Mesothelial cell of epicardium (in vitro differentiated cells): ENCODE measurements at regions not wholly inside any gene's neighbourhood (a gene's known extent, or its start where the extent isn't known, plus 50 kb on each side); places are given as distances from the start of the nearest gene placed in this dataset.

ENCODE experiments used
- DNase-seq, 2 experiments: peaks; one replicate each; pipeline ENCODE4 v3.0.0; 2021; ENCODE audit warnings: low spot score in 2 of 2; ENCODE audit not compliant: unreplicated experiment in 2 of 2
- H3K27ac Mint-ChIP-seq: 2 replicates; pipeline ENCODE4 v1.8.0; 2021; ENCODE audit warnings: mixed read lengths
- H3K27me3 Mint-ChIP-seq: 2 replicates; pipeline ENCODE4 v1.8.0; 2021; ENCODE audit warnings: low read depth, mixed read lengths
- H3K36me3 Mint-ChIP-seq: 2 replicates; pipeline ENCODE4 v1.8.0; 2021; ENCODE audit warnings: mixed read lengths
- H3K4me1 Mint-ChIP-seq: 2 replicates; pipeline ENCODE4 v1.8.0; 2021; ENCODE audit warnings: mixed read lengths
- H3K4me3 Mint-ChIP-seq: 2 replicates; pipeline ENCODE4 v1.8.0; 2021; ENCODE audit warnings: mild to moderate bottlenecking, moderate library complexity, mixed read lengths
- H3K9me3 Mint-ChIP-seq: 2 replicates; pipeline ENCODE4 v1.8.0; 2021; ENCODE audit warnings: mixed read lengths
- TF ChIP-seq, protein P1 (sequence below): fragments of 200-600 bp; sonication (generic); IDR thresholded peaks from one replicate; pipeline ENCODE4 v1.5.0; 2021; ENCODE audit warnings: antibody characterized with exemption; ENCODE audit not compliant: unreplicated experiment

DNA sequence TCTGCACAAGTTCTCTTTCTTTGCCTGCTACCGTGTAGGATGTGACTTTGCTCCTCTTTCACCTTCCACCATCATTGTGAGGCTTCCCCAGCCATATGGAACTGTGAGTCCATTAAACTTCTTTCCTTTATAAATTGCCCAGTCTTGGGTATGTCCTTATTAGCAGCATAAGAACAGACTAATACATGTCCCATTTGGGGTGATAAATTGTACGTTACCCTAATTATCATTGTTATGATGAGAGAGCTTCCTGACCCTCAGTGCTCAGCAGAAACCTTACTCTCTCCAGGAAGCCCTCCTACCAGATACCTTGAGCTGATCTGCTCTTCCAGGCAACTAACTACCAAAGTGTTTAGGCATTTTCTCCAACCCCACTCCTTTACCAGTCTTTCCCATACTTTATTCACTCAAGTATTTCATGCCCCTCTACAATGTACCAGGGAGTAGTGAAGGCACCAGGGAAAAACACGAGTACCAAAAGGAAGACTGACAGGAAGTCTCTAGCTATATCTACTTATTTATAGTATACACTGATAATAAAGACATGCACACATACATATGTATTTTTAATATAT lies 196.2 kb downstream of the MYCN start:
- DNase-seq: no peak
- H3K4me1 Mint-ChIP-seq: peaks cover 9% of the 10 kb centered on the region
- TF ChIP-seq, protein P1, sequence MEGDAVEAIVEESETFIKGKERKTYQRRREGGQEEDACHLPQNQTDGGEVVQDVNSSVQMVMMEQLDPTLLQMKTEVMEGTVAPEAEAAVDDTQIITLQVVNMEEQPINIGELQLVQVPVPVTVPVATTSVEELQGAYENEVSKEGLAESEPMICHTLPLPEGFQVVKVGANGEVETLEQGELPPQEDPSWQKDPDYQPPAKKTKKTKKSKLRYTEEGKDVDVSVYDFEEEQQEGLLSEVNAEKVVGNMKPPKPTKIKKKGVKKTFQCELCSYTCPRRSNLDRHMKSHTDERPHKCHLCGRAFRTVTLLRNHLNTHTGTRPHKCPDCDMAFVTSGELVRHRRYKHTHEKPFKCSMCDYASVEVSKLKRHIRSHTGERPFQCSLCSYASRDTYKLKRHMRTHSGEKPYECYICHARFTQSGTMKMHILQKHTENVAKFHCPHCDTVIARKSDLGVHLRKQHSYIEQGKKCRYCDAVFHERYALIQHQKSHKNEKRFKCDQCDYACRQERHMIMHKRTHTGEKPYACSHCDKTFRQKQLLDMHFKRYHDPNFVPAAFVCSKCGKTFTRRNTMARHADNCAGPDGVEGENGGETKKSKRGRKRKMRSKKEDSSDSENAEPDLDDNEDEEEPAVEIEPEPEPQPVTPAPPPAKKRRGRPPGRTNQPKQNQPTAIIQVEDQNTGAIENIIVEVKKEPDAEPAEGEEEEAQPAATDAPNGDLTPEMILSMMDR: no peak
- H3K27me3 Mint-ChIP-seq: no peaks in the 10 kb centered on the region
- H3K4me3 Mint-ChIP-seq: no peak overlapping the region
- peaks cover 7% of the 10 kb centered on the region for H3K9me3 Mint-ChIP-seq
- H3K27ac Mint-ChIP-seq: no peak overlapping the region
- H3K36me3 Mint-ChIP-seq: no peaks in the 10 kb centered on the region

DNA sequence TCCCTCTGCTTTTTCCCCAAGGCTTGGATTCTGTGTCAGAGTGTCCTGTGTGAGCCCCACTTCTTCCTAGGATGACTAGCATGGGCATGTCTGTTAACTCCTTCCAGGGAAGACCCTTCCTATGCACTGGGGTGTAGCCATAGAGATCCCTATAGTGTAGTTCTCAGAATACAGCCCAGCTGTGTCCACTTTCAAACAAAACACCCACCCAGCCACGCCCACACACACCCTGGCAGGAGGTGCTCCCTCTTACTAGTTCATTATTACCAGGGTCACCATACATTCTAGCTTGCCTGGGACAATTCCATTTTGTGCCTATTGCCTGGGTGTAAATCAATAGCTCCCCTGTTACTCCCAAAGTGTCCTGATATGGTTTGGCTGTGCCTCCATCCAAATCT lies 195.6 kb downstream of the MYCN start:
- Mint-ChIP-seq H3K9me3 (peaks cover 7% of the 10 kb centered on the region), H3K4me1 (peaks cover 9% of the 10 kb centered on the region), H3K4me3 (no peak overlapping the region), H3K36me3 (no peaks in the 10 kb centered on the region), H3K27me3 (no peaks in the 10 kb centered on the region), H3K27ac (no peak overlapping the region)
- TF ChIP-seq, protein P1: no peak
- DNase-seq: no peak

DNA sequence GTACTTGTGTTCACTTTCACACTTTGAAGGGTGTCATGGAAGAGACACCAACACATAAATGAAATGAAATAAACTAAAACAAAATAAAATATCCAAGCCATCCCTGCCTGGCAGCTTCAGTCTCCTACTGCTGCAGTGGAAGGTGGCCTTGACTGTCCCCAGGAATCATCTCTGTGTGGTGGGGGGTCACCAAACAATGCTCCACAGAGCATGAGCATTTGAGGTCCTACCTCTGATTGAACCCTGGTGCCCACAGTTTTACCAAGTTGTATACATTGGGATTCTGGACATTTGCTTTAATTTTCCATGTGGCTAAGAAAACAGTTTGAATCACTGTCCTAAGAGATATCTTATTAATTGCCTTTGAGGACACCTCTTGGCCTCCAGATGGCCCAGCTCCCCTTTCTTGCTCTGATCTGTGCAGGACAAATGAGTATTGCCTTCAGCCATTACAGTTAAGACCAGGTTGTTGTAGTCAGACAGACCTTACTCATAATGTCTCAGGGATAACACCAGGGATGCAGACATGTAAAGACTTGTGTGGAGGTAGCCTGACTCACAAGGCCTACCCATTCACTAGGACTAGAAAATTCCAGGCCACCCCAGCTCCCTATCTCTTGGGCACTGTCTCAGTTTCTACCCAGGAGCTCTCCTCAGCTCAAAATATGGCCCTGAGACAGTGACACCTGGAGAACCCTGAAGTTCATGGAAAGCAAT lies 195.0 kb downstream of the MYCN start:
- H3K9me3 Mint-ChIP-seq: peaks cover 7% of the 10 kb centered on the region
- H3K27me3 Mint-ChIP-seq: no peaks in the 10 kb centered on the region

DNA sequence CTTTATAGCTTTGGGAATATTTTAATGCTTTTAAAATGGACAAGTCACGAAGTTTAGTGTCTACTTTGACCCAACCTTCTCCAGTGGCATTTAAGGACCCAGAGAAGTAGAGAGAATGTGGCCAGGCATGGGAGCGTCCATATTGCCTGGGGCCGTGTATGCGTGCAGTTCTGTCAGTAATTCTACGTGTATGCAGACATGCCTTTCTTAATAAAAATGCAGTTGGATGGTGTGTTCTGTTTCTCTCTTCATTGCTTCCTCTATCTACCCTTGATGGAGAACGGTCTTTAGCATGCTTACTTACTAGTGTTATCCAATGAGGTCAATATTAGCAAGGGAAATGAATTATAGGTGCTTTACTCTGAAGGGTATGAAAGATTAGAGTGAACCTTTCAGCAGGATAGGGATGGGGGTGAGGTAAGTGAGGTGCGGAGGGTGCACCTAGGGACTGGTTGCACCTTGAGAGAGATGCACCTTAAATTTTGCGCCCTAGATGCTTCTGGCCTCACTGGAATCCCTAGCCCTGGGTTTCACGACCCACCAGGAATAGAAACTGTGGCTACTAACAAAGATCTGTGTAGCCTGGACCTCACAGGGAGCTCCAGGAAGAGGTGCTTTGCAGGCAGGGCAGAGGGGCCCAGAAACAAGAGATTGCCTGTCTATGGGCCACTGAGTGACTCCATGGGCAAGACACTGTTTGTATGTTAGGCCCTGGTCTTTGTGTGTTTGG lies 194.3 kb downstream of the MYCN start:
- Mint-ChIP-seq H3K27me3 (no peaks in the 10 kb centered on the region), H3K4me3 (no peak overlapping the region), H3K4me1 (no peaks in the 10 kb centered on the region), H3K27ac (no peak overlapping the region), H3K36me3 (no peaks in the 10 kb centered on the region), H3K9me3 (peaks cover 7% of the 10 kb centered on the region)
- TF ChIP-seq, protein P1: no peak
- DNase-seq: no peak

More for the DNA sequence above, 195.0 kb downstream of the MYCN start:
- Mint-ChIP-seq H3K4me1 (peaks cover 8% of the 10 kb centered on the region), H3K27ac (no peak overlapping the region), H3K4me3 (no peak overlapping the region), H3K36me3 (no peaks in the 10 kb centered on the region)
- no peak for DNase-seq
- TF ChIP-seq, protein P1: no peak

DNA sequence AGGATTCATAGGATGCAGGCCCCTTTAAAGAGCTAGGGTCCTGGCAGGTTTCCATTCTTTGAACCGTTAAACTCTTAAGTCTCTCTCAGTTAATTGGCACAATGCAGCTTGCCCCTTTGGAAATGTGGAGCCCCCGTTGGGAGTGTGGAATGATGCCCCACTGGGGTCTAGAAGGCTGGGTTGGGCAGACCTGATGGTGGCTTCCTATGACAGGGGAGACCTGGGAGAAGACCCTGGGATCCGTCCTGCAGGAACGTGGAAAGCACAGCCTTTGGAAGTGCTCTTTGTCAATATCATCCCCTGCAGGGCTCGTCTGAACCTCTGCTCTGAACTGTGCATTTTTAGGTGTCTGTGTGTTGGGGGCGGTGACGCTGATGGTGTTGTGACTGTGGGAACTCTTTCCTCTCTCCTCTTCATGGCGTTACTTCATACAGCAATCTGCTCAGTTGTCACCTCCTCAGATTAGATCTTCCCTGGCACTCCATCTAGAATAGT lies 190.6 kb downstream of the MYCN start:
- DNase-seq: no peak
- no peak overlapping the region for H3K27ac Mint-ChIP-seq

More for the DNA sequence above, 190.6 kb downstream of the MYCN start:
- TF ChIP-seq, protein P1: no peak
- peaks cover 3% of the 10 kb centered on the region for H3K27me3 Mint-ChIP-seq
- H3K4me3 Mint-ChIP-seq: no peak overlapping the region
- H3K36me3 Mint-ChIP-seq: no peaks in the 10 kb centered on the region
- H3K4me1 Mint-ChIP-seq: no peaks in the 10 kb centered on the region
- H3K9me3 Mint-ChIP-seq: no peaks in the 10 kb centered on the region
